ENCODE measurements at regions not wholly inside any gene's neighbourhood (a gene's known extent, or its start where the extent isn't known, plus 50 kb on each side); places are given as distances from the start of the nearest gene placed in this dataset.

DNA sequence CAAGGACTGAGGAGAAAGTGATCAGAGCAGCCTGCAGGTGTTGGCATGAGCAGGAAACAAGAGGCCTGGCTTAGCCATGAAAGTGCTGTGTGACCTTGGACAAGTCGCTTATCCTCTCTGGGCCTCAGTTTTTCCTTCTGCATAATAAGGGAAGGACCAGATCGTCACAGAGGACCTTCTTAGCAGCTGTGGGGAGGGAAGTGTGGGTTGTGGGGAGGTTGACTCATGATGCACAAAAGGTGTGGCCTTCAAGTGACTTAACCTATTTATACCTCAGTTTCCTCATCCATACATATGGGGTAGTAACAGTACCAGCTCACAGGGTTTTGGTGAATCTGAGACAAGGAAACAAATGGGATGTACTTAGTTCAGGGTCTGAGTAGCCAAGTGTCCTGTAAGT lies 658.8 kb downstream of the MATN1 start:
- Histone ChIP-seq H3K9me3 (no peaks in the 10 kb centered on the region), H3K4me3 (no peak overlapping the region), H3K27ac (no peak overlapping the region), H3K36me3 (no peaks in the 10 kb centered on the region), H3K27me3 (no peaks in the 10 kb centered on the region), H3K4me1 (no peaks in the 10 kb centered on the region)
- TF ChIP-seq, protein P1, sequence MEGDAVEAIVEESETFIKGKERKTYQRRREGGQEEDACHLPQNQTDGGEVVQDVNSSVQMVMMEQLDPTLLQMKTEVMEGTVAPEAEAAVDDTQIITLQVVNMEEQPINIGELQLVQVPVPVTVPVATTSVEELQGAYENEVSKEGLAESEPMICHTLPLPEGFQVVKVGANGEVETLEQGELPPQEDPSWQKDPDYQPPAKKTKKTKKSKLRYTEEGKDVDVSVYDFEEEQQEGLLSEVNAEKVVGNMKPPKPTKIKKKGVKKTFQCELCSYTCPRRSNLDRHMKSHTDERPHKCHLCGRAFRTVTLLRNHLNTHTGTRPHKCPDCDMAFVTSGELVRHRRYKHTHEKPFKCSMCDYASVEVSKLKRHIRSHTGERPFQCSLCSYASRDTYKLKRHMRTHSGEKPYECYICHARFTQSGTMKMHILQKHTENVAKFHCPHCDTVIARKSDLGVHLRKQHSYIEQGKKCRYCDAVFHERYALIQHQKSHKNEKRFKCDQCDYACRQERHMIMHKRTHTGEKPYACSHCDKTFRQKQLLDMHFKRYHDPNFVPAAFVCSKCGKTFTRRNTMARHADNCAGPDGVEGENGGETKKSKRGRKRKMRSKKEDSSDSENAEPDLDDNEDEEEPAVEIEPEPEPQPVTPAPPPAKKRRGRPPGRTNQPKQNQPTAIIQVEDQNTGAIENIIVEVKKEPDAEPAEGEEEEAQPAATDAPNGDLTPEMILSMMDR (IDR thresholded peaks at IDR 0.05), result no peak
- intact Hi-C loops (cut with DNase I; ENCODE audit: low total_unique reads), result no loop called here
- DNase-seq, result no peak

DNA sequence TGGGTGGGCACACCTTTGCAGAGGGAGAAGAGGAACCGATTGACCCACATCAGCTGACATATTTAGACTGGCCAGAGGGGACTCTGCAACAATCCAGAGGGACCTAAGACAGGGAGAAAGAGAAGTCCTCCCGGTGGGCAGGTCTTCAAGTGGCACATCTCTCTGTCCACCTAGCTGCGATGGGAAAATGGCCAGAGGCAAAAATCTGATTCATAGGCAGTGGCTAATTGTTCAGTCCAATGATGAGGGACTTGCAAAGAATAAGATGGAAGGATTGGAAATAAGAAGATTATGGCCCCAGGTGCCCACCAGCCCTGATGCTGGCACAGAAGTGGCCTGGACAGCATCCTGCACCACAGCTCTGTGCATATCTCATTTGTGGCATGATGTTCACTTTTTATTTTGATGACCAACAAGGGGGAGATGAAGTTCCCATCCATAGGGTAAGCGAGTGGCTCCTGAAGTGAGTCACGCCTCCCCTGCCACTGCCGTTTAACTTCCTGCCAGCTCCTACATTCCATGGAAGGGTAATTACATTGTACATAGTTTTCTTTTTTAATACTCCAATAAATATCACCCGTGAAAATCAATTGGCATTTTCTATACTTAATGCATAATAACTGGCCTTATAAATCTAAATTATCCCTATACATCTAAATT lies 659.6 kb downstream of the MATN1 start:
- no peaks in the 10 kb centered on the region for H3K27me3 ChIP-seq
- H3K9me3 ChIP-seq, result no peaks in the 10 kb centered on the region
- no peak overlapping the region for H3K27ac ChIP-seq
- DNase-seq, result peak in 1 of 2 donors; percentile 23
- no peak overlapping the region for H3K4me3 ChIP-seq
- H3K4me1 ChIP-seq, result no peaks in the 10 kb centered on the region
- TF ChIP-seq, protein P1 (IDR thresholded peaks at IDR 0.05), result no peak
- intact Hi-C loops (cut with DNase I; ENCODE audit: low total_unique reads), result no loop called here
- H3K36me3 ChIP-seq, result no peaks in the 10 kb centered on the region

DNA sequence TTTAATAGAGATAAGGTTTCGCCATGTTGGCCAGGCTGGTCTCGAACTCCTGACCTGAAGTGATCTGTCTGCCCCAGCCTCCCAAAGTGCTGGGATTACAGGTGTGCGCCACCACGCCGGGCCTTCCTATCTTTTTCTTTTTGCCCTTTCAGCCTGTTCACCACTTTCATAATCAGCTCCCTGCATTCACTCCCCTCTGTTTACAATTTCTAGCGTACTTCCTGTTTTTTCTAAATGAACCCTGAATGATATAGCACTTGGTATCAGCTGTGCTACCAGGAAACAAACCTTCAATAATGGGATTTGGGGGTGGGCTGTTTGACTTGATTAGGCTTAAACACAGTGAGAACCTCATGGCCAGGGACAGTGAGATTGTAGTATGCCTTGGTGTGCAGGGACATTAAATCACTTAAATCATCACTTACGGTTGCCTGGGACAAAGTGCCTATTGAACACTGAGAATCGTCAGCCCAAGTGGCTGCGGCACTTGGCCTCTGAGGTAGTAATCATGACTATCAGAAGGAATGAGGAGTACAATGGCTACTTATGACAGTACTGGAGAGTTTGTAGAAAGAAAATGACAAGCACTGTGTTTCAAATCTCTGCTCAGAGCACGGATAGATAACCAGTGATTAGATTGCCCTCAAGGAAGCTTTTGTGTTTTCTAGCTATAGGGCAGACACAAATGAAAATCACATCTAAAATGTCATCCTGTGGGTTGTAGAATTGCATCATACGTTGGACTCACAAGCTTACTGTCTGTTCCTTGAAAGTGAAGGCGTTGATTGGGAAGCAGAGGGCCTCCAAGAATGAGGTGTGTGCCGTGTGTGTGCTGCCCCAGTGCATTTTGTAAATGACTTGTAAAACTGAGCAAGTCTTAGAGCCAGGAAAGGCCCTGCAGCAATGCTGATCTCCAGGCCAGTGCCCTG lies 661.8 kb downstream of the MATN1 start:
- Histone ChIP-seq H3K36me3 (no peaks in the 10 kb centered on the region), H3K4me3 (no peak overlapping the region), H3K27me3 (no peaks in the 10 kb centered on the region), H3K4me1 (no peaks in the 10 kb centered on the region), H3K27ac (no peak overlapping the region), H3K9me3 (no peaks in the 10 kb centered on the region)
- DNase-seq, result peak in 1 of 2 donors; percentile 40
- TF ChIP-seq, protein P1 (IDR thresholded peaks at IDR 0.05), result no peak
- intact Hi-C loops (cut with DNase I; ENCODE audit: low total_unique reads), result no loop called here

DNA sequence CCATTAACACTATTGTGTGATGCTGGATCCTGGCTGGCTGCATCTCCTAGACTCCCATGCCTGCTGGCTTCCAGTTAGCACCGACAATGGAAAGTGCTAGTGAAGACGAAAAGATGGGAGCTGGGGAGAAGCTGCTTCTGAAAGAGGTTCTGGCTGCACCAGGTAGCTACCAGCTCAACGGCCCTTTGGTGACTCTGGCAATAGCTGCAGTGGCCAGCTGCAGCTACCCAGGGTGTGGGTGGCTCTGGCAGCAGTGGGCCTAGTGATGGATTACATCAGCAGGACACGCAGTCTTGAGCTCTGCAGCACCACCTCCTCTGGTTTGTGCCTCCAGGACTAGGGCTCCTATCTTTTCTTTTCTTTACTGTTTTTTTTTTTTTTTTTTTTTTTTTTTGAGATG lies 662.6 kb downstream of the MATN1 start:
- Histone ChIP-seq H3K27ac (no peak overlapping the region), H3K4me3 (no peak overlapping the region), H3K27me3 (no peaks in the 10 kb centered on the region), H3K9me3 (no peaks in the 10 kb centered on the region), H3K4me1 (no peaks in the 10 kb centered on the region), H3K36me3 (no peaks in the 10 kb centered on the region)
- intact Hi-C loops (cut with DNase I; ENCODE audit: low total_unique reads), result no loop called here
- DNase-seq, result peak in 1 of 2 donors; percentile 45
- TF ChIP-seq, protein P1 (IDR thresholded peaks at IDR 0.05), result no peak

DNA sequence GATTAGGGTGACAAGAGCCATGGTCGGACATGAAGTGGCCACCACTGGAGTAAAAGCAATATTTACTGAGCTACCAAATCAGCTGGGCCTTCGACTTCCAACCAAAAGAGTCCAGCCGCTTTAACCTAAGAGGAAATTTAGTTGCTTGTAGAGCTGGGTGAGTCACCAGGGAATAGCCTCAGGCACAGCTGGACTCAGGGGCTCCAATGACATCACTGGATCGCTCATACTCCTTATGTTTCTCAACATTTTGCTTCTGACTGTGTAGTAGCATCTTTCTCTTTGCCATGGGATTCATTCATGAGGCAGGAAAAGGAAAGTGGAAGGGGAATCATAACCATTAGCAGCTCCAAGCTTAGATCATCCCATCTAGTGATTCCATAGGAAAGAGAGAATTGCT lies 664.4 kb downstream of the MATN1 start:
- TF ChIP-seq, protein P1 (IDR thresholded peaks at IDR 0.05), result no peak
- Histone ChIP-seq H3K9me3 (no peaks in the 10 kb centered on the region), H3K27me3 (no peaks in the 10 kb centered on the region), H3K36me3 (no peaks in the 10 kb centered on the region), H3K27ac (no peak overlapping the region), H3K4me3 (no peak overlapping the region), H3K4me1 (no peaks in the 10 kb centered on the region)
- DNase-seq, result peak in 1 of 2 donors; percentile 29
- intact Hi-C loops (cut with DNase I; ENCODE audit: low total_unique reads), result no loop called here

All from tibial artery (tissue), 4 donors.